SH-SY5Y (cell line): ENCODE measurements at regions not wholly inside any gene's neighbourhood (a gene's known extent, or its start where the extent isn't known, plus 50 kb on each side); places are given as distances from the start of the nearest gene placed in this dataset.

Experiments
- GATA2 ChIP-seq: IDR thresholded peaks from 2 replicates; pipeline ENCODE4 v1.6.1; 2011; ENCODE audit warnings: mild to moderate bottlenecking, low read depth, low read length
- GATA3 ChIP-seq: IDR thresholded peaks from 2 replicates; pipeline ENCODE4 v1.6.1; 2011; ENCODE audit warnings: low read depth, mild to moderate bottlenecking, low read length, moderate library complexity

DNA sequence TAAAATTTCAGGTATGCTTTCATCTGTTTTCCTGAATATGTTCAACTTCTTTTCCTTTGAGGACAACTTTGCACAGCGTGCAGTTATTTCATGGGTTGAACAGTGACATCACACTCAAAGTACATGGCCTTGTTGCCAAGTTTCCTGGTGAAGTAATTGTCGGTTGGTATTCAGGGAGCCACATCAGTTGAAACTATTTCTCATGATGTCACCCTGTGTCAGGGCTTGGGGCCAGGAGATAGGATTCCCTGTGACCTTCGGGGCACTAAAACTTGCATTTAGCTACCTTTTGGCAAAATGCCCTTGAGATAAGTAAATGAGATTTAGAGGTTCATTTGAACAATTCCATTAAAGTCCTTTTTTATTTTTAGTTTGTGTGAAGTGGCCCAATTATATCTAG lies 383.9 kb downstream of the SH3GL2 start:
- TF ChIP-seq GATA2 (no peak), GATA3 (no peak)
